Stimulated activated CD8-positive, alpha-beta memory T cell treated with anti-CD3 and anti-CD28 coated beads, Interleukin-7, amount 100 ng/mL, for 48 hours (primary cell): ENCODE measurements at regions not wholly inside any gene's neighbourhood (a gene's known extent, or its start where the extent isn't known, plus 50 kb on each side); places are given as distances from the start of the nearest gene placed in this dataset.

ENCODE experiments used
- DNase-seq, 2 donors: peaks; one replicate each; pipeline ENCODE4 v3.0.0-alpha.2; 2020; ENCODE audit warnings: low read depth in 1 of 2; ENCODE audit errors: extremely low read depth in 1 of 2

GRCh38 chr14:53695692-53696214 lies 260.9 kb downstream of the BMP4 start:
- no peak for DNase-seq

- DNase-seq = no peak
These were observed 263.7 kb downstream of the BMP4 start for GRCh38 chr14:53692885-53693284.

GRCh38 chr14:53692451-53692850 lies 264.2 kb downstream of the BMP4 start:
- no peak for DNase-seq

- no peak for DNase-seq
These were observed 273.4 kb downstream of the BMP4 start for GRCh38 chr14:53683229-53683628.

GRCh38 chr14:53672526-53672925 lies 284.1 kb downstream of the BMP4 start:
- DNase-seq = no peak

GRCh38 chr14:53670701-53671100 lies 285.9 kb downstream of the BMP4 start:
- DNase-seq = no peak

GRCh38 chr14:53668897-53669296 lies 287.7 kb downstream of the BMP4 start:
- no peak for DNase-seq

- no peak for DNase-seq
These were observed 292.9 kb downstream of the BMP4 start for GRCh38 chr14:53663709-53664108.

- no peak for DNase-seq
These were observed 301.4 kb downstream of the BMP4 start for GRCh38 chr14:53655080-53655785.

GRCh38 chr14:53652068-53652467 lies 304.6 kb downstream of the BMP4 start:
- DNase-seq = no peak

GRCh38 chr14:53651096-53651740 lies 305.4 kb downstream of the BMP4 start:
- DNase-seq = no peak

GRCh38 chr14:53646925-53647324 lies 309.7 kb downstream of the BMP4 start:
- DNase-seq = no peak

GRCh38 chr14:53640695-53641094 lies 315.9 kb downstream of the BMP4 start:
- no peak for DNase-seq

GRCh38 chr14:53638966-53639365 lies 317.7 kb downstream of the BMP4 start:
- no peak for DNase-seq

- DNase-seq = no peak
These were observed 321.8 kb downstream of the BMP4 start for GRCh38 chr14:53634793-53635192.

GRCh38 chr14:53630336-53630735 lies 326.3 kb downstream of the BMP4 start:
- DNase-seq = no peak

GRCh38 chr14:53628732-53629430 lies 327.7 kb downstream of the BMP4 start:
- DNase-seq = no peak

GRCh38 chr14:53628261-53628660 lies 328.4 kb downstream of the BMP4 start:
- DNase-seq = no peak

GRCh38 chr14:53626761-53627160 lies 329.9 kb downstream of the BMP4 start:
- no peak for DNase-seq

GRCh38 chr14:53622447-53622846 lies 334.2 kb downstream of the BMP4 start:
- no peak for DNase-seq

GRCh38 chr14:53621921-53622320 lies 334.7 kb downstream of the BMP4 start:
- DNase-seq = no peak

- no peak for DNase-seq
These were observed 335.2 kb downstream of the BMP4 start for GRCh38 chr14:53621433-53621832.
